Activated CD4-positive, alpha-beta memory T cell treated with anti-CD3 and anti-CD28 coated beads for 36 hours (primary cell): ENCODE measurements at regions not wholly inside any gene's neighbourhood (a gene's known extent, or its start where the extent isn't known, plus 50 kb on each side); places are given as distances from the start of the nearest gene placed in this dataset.

Experiments
- CTCF ChIA-PET: fragments of 350-600 bp; sonication (Branson Sonifier 250); formaldehyde crosslinking; loops from one replicate; lab custom pipeline; 2021; ENCODE audit warnings: antibody characterized with exemption, inconsistent platforms; lab: Charles Lee
- POLR2A ChIA-PET: fragments of 350-600 bp; sonication (Branson Sonifier 250); formaldehyde crosslinking; loops from one replicate; lab custom pipeline; 2021; ENCODE audit warnings: antibody characterized with exemption; lab: Charles Lee
- DNase-seq: peaks from one replicate; pipeline ENCODE4 v3.0.0-alpha.2; 2020
- H3K27ac Mint-ChIP-seq: one replicate; pipeline ENCODE4 v1.8.0; 2021; ENCODE audit warnings: mixed read lengths
- H3K27me3 Mint-ChIP-seq: one replicate; pipeline ENCODE4 v1.8.0; 2021; ENCODE audit warnings: mixed read lengths
- H3K36me3 Mint-ChIP-seq: one replicate; pipeline ENCODE4 v1.8.0; 2021; ENCODE audit warnings: mixed read lengths
- H3K4me1 Mint-ChIP-seq: one replicate; pipeline ENCODE4 v1.8.0; 2021; ENCODE audit warnings: low read depth, mixed read lengths
- H3K4me3 Mint-ChIP-seq: one replicate; pipeline ENCODE4 v1.8.0; 2021; ENCODE audit warnings: mild to moderate bottlenecking, mixed read lengths
- H3K9me3 Mint-ChIP-seq: one replicate; pipeline ENCODE4 v1.8.0; 2021; ENCODE audit warnings: mixed read lengths
- intact Hi-C: fragments of 100-400 bp; cut with micrococcal nuclease; formaldehyde crosslinking; loops from one replicate; pipeline ENCODE4 v1.15.1; 2023

GRCh38 chrX:122771933-122772332, 412.1 kb upstream of the GRIA3 start:
- ChIA-PET POLR2A (no interaction called here), CTCF (no interaction called here)
- no peaks in the 10 kb centered on the region for H3K27me3 Mint-ChIP-seq
- H3K36me3 Mint-ChIP-seq, result no peaks in the 10 kb centered on the region
- H3K4me3 Mint-ChIP-seq, result no peak overlapping the region
- H3K9me3 Mint-ChIP-seq, result peaks cover 2% of the 10 kb centered on the region
- DNase-seq, result no peak
- intact Hi-C loops, result no loop called here
- H3K27ac Mint-ChIP-seq, result no peak overlapping the region
- no peaks in the 10 kb centered on the region for H3K4me1 Mint-ChIP-seq

DNA sequence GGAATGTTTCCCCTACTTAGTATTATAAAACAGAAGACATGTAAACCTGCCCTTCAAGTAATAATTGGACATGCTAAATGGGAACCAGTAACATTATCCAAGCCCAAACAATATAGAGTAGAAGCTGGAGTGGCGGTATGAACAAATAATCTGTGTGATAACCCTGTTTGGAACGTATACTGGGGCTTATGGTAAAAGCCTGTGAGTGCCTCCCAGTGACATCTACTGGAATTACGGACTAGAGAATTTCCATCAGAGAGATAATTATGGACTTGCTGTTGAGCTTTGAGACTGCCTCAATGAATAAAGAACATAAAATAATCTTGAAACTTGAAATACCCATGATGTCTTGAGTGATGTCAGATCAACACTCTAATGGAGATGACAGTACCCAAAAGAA, 406.3 kb upstream of the GRIA3 start:
- H3K36me3 Mint-ChIP-seq, result no peaks in the 10 kb centered on the region
- ChIA-PET CTCF (no interaction called here), POLR2A (no interaction called here)
- no peak for DNase-seq
- no peaks in the 10 kb centered on the region for H3K9me3 Mint-ChIP-seq
- H3K4me1 Mint-ChIP-seq, result no peaks in the 10 kb centered on the region
- intact Hi-C loops, result no loop called here
- H3K4me3 Mint-ChIP-seq, result no peak overlapping the region
- no peaks in the 10 kb centered on the region for H3K27me3 Mint-ChIP-seq
- no peak overlapping the region for H3K27ac Mint-ChIP-seq

DNA sequence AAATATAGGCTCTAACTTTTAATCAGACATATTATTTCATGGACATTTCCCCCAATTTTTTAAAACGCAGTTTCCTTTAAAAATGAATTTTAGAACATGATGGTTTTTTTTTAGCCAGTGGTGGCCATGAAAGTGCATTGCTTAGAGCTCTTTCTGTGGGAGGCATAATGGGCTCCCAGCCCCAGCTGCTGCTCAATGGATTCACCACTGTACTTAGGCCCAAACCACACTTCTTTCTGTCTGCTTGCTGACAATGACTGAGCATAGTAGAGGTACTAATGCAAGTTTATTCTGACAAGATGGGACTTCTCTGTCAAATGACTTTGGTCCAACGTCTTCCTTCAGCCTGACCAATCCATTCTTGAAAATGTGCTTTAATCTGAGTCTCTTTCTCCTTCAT, 400.2 kb upstream of the GRIA3 start:
- intact Hi-C loops, result no loop called here
- Mint-ChIP-seq H3K27me3 (no peaks in the 10 kb centered on the region), H3K36me3 (no peaks in the 10 kb centered on the region), H3K4me1 (no peaks in the 10 kb centered on the region), H3K4me3 (no peak overlapping the region), H3K27ac (no peak overlapping the region), H3K9me3 (peaks cover 7% of the 10 kb centered on the region)
- ChIA-PET POLR2A (no interaction called here), CTCF (no interaction called here)
- DNase-seq, result no peak

DNA sequence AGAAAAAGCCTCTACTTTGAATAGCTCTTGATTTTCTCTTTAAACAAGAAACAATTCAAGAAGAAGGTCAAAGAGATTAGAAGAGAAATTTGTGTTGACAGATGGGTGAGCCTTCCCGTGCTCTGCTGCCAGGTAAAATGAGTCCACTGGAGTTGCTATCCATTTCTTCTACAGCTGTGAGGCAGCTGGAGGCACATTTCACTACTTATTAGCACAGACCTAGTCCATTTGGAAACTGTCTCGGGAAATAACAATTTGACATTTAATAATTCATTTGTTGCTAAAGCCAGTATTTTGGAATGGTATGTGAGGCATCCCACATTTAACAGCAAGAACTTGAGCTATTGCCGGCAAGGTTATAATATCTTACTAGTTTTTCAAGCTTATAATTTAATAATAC, 396.8 kb upstream of the GRIA3 start:
- intact Hi-C loops, result no loop called here
- ChIA-PET CTCF (no interaction called here), POLR2A (no interaction called here)
- no peak for DNase-seq
- H3K27ac Mint-ChIP-seq, result no peak overlapping the region
- H3K36me3 Mint-ChIP-seq, result no peaks in the 10 kb centered on the region
- H3K9me3 Mint-ChIP-seq, result peaks cover 7% of the 10 kb centered on the region
- H3K4me3 Mint-ChIP-seq, result no peak overlapping the region
- no peaks in the 10 kb centered on the region for H3K27me3 Mint-ChIP-seq
- no peaks in the 10 kb centered on the region for H3K4me1 Mint-ChIP-seq

GRCh38 chrX:122788216-122788615, 395.9 kb upstream of the GRIA3 start:
- no peak overlapping the region for H3K27ac Mint-ChIP-seq
- H3K4me1 Mint-ChIP-seq, result no peaks in the 10 kb centered on the region
- DNase-seq, result no peak
- ChIA-PET CTCF (no interaction called here), POLR2A (no interaction called here)
- no peaks in the 10 kb centered on the region for H3K36me3 Mint-ChIP-seq
- intact Hi-C loops, result no loop called here
- H3K4me3 Mint-ChIP-seq, result no peak overlapping the region
- peaks cover 7% of the 10 kb centered on the region for H3K9me3 Mint-ChIP-seq
- no peaks in the 10 kb centered on the region for H3K27me3 Mint-ChIP-seq

DNA sequence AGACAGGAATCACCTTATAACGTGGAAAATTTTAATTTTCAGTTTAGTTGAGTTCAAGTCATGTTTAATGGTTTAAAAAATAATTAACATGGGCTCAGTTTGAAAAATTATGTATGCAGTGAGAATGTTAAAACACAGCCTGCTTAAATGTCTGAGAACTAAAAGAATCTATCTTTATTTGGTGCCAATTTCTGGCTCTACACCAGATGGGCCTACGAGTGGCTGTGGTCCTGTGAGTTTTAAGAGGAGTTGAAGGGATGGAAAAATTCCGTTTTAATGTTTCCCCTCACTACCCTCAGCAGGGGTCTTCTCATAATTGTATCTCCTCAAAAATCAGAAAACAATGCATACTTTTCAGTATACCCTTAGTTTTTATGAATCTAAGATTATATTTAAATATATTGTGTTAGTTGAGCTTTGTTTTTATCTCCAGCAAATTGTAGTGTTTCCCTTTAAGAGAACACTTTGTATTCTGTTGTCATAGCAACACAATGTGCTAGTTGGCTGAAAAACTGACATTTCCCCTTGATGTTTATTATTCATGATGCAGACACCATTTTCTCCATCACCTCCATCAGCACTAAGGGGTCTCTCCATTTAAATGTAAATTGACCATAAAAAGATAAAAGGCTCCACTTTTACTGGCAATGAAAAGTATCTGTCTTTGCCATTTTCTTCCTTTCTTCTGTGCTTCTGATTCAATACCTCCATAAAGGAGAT, 393.5 kb upstream of the GRIA3 start:
- Mint-ChIP-seq H3K4me3 (no peak overlapping the region), H3K9me3 (peaks cover 5% of the 10 kb centered on the region), H3K4me1 (no peaks in the 10 kb centered on the region), H3K27ac (no peak overlapping the region), H3K27me3 (no peaks in the 10 kb centered on the region), H3K36me3 (no peaks in the 10 kb centered on the region)
- POLR2A ChIA-PET, result no interaction called here
- intact Hi-C loops, result no loop called here
- DNase-seq, result no peak
- CTCF ChIA-PET, result no interaction called here

- no peaks in the 10 kb centered on the region for H3K36me3 Mint-ChIP-seq
- H3K27ac Mint-ChIP-seq, result no peak overlapping the region
- ChIA-PET POLR2A (no interaction called here), CTCF (no interaction called here)
- H3K4me1 Mint-ChIP-seq, result no peaks in the 10 kb centered on the region
- no peaks in the 10 kb centered on the region for H3K27me3 Mint-ChIP-seq
- intact Hi-C loops, result no loop called here
- no peak overlapping the region for H3K4me3 Mint-ChIP-seq
- DNase-seq, result no peak
- H3K9me3 Mint-ChIP-seq, result no peaks in the 10 kb centered on the region
Observed at GRCh38 chrX:122813876-122814275, 370.2 kb upstream of the GRIA3 start.

DNA sequence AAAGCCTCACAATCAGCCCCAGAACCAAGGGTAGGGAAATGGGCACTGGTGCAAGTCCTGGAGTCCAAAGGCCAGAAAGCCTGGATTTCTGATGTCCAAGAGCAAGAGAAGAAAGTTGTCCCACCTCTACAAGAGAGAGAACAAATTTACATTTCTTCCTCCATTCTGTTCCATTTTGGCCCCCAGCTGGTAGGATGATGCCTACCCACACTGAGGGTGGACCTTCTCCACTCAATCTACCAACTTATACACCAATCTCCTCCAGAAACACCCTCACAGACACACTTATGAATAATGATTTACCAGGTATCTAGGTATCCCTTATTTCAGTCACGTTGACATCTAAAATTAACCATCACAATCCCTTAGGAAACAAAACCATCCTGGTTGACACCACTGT, 367.8 kb upstream of the GRIA3 start:
- Mint-ChIP-seq H3K27me3 (no peaks in the 10 kb centered on the region), H3K4me3 (no peak overlapping the region), H3K36me3 (no peaks in the 10 kb centered on the region), H3K27ac (no peak overlapping the region), H3K4me1 (no peaks in the 10 kb centered on the region), H3K9me3 (peaks cover 12% of the 10 kb centered on the region)
- no peak for DNase-seq
- intact Hi-C loops, result no loop called here
- ChIA-PET POLR2A (no interaction called here), CTCF (no interaction called here)

- POLR2A ChIA-PET, result no interaction called here
- no peak overlapping the region for H3K4me3 Mint-ChIP-seq
Observed at GRCh38 chrX:122817321-122817955, 366.6 kb upstream of the GRIA3 start.

GRCh38 chrX:122818068-122818467, 366.0 kb upstream of the GRIA3 start:
- Mint-ChIP-seq H3K36me3 (no peaks in the 10 kb centered on the region), H3K4me1 (no peaks in the 10 kb centered on the region), H3K9me3 (peaks cover 12% of the 10 kb centered on the region), H3K27ac (no peak overlapping the region), H3K4me3 (no peak overlapping the region), H3K27me3 (no peaks in the 10 kb centered on the region)
- intact Hi-C loops, result no loop called here
- ChIA-PET POLR2A (no interaction called here), CTCF (no interaction called here)
- DNase-seq, result no peak

More at GRCh38 chrX:122817321-122817955, 366.6 kb upstream of the GRIA3 start:
- H3K36me3 Mint-ChIP-seq, result no peaks in the 10 kb centered on the region
- CTCF ChIA-PET, result no interaction called here
- peaks cover 12% of the 10 kb centered on the region for H3K9me3 Mint-ChIP-seq
- no peak overlapping the region for H3K27ac Mint-ChIP-seq
- intact Hi-C loops, result no loop called here
- DNase-seq, result no peak
- no peaks in the 10 kb centered on the region for H3K4me1 Mint-ChIP-seq
- no peaks in the 10 kb centered on the region for H3K27me3 Mint-ChIP-seq

DNA sequence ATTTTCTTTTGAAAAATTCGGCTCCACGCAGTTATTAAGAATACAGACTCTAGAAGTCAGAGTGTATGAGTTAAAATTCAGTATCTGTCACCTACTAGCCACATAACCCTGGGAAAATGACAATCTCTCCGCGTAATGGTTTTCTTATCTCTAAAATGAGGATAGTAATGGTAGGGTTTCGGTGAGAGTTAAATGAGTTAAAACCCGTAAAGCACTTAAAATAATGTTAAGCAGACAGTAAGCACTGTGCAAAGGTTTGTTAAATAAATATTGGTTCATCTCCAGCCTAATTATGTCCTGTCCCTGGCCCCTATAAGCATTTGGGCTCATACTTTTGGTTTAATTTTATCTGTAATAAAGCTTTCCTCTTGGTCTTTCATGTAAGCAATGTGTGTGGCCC, 350.8 kb upstream of the GRIA3 start:
- ChIA-PET POLR2A (no interaction called here), CTCF (no interaction called here)
- H3K4me1 Mint-ChIP-seq, result no peaks in the 10 kb centered on the region
- no peak overlapping the region for H3K4me3 Mint-ChIP-seq
- H3K36me3 Mint-ChIP-seq, result no peaks in the 10 kb centered on the region
- H3K27ac Mint-ChIP-seq, result no peak overlapping the region
- intact Hi-C loops, result no loop called here
- H3K9me3 Mint-ChIP-seq, result no peaks in the 10 kb centered on the region
- no peak for DNase-seq
- no peaks in the 10 kb centered on the region for H3K27me3 Mint-ChIP-seq

GRCh38 chrX:122835886-122836285, 348.2 kb upstream of the GRIA3 start:
- no peaks in the 10 kb centered on the region for H3K36me3 Mint-ChIP-seq
- CTCF ChIA-PET, result no interaction called here
- no peak overlapping the region for H3K27ac Mint-ChIP-seq
- H3K27me3 Mint-ChIP-seq, result no peaks in the 10 kb centered on the region
- POLR2A ChIA-PET, result no interaction called here
- no peak overlapping the region for H3K4me3 Mint-ChIP-seq
- no peak for DNase-seq
- intact Hi-C loops, result no loop called here
- H3K9me3 Mint-ChIP-seq, result no peaks in the 10 kb centered on the region
- no peaks in the 10 kb centered on the region for H3K4me1 Mint-ChIP-seq

GRCh38 chrX:122850326-122850725, 333.8 kb upstream of the GRIA3 start:
- no peaks in the 10 kb centered on the region for H3K27me3 Mint-ChIP-seq
- no peak overlapping the region for H3K27ac Mint-ChIP-seq
- no peaks in the 10 kb centered on the region for H3K4me1 Mint-ChIP-seq
- no peaks in the 10 kb centered on the region for H3K36me3 Mint-ChIP-seq
- peaks cover 4% of the 10 kb centered on the region for H3K9me3 Mint-ChIP-seq
- H3K4me3 Mint-ChIP-seq, result no peak overlapping the region
- POLR2A ChIA-PET, result no interaction called here
- CTCF ChIA-PET, result no interaction called here
- intact Hi-C loops, result no loop called here
- no peak for DNase-seq
